Erythroblast (primary cell): ENCODE measurements at regions not wholly inside any gene's neighbourhood (a gene's known extent, or its start where the extent isn't known, plus 50 kb on each side); places are given as distances from the start of the nearest gene placed in this dataset.

Source experiments
- GATA1 ChIP-seq: IDR thresholded peaks from 2 replicates; pipeline ENCODE4 v1.6.1; 2011; ENCODE audit warnings: low read depth, mild to moderate bottlenecking, control low read depth, low read length, moderate library complexity
- POLR2A ChIP-seq: IDR thresholded peaks from 2 replicates; pipeline ENCODE4 v1.6.1; 2011; ENCODE audit warnings: mild to moderate bottlenecking, low read length

- TF ChIP-seq POLR2A: no peak
- TF ChIP-seq GATA1: no peak
These were observed 133.0 kb upstream of the UMPS start for GRCh38 chr3:124597273-124597672.
